Globus pallidus (tissue), 1 donor: ENCODE measurements at regions not wholly inside any gene's neighbourhood (a gene's known extent, or its start where the extent isn't known, plus 50 kb on each side); places are given as distances from the start of the nearest gene placed in this dataset.

Experiments used
- DNase-seq: peaks from one replicate; pipeline ENCODE4 v3.0.0-alpha.2; 2015; ENCODE audit warnings: low spot score

- DNase-seq: no peak
These were observed 109.2 kb upstream of the ADGRF1 start for GRCh38 chr6:47151232-47151898.

DNA sequence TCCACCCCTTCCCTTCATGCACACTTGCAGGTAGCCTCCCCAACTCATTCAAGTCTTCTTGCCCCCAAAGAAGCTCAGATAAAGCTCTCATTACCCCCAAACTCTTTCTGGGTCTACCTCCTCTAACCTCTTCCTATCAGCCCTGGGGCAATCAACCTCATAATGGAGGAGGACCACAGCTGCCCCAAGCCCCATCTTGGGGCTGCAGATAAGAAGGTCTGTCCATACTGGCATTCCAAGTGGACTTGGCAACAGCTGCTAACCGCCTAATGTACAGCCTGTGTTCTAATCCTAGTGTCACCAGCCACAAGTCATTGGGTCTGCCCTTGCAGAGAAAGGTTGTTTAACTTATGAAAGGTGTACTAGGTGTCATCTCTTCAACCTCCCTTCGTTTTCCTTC lies 107.4 kb upstream of the ADGRF1 start:
- DNase-seq: no peak

DNA sequence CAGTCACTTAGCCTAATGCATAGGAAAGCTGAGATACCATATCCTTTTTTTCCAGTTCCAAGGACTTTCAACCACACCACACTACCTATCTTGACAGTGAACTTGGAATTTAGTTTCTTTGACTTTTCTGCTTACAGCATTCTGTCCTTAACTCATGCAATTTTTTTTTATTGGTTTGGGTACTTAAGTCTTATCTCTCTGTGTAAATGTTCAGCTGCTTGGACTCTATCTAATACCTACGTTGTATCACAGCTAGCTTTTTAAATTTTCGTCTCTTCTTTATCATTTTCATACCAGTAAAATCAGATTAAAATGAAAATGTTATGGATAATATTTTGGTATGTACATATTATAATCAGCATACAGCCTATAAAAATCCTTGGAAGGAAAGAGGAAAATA lies 106.9 kb upstream of the ADGRF1 start:
- no peak for DNase-seq

DNA sequence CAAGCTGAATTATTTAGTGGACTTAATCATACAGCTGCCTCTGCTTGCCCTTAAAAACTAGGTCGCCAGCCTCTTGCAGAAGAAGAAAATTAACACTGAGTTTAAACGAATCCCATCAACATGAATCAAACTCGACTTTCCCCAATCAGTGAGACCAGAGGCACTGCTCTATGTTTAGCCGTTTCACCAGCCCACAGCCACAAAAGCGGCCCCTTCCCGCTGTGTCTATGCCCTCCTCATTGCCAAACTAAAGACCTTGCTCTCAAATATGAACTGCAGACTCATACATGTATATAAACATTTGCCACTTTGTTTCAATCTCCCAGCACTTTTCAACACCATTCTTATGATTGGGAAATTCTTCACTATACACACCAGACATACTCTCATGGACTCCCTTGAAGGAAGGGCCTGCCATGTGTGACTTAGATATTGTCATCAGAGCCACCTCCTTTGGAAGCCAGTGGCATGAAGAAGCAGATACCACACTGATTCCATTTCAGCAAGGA lies 105.8 kb upstream of the ADGRF1 start:
- DNase-seq: no peak

DNA sequence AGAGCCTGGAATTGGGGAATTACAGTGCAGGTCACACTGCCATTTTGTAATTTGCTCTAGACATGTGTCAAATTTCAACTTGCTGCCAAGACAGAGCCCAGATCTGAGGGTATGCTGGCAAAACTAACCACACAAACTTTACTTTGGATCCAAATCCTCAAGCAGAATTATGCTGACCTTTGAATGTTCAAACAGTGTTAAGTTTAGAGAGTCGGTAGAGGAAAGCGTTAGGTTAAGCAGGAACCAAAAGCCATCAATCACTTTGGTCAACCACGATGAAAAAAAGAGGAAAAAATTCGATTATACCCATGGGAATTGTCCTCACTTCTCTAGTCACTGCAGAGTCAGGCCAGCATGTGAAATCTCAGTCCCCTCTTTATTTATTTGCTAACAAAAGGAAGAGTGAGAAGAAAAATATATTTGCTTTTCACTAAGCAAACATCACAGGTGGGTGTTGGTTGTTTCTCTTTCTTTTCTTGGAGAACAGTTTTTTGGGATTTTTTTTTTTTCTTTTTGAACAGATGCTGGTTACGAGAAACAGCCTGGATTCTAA lies 105.1 kb upstream of the ADGRF1 start:
- no peak for DNase-seq

DNA sequence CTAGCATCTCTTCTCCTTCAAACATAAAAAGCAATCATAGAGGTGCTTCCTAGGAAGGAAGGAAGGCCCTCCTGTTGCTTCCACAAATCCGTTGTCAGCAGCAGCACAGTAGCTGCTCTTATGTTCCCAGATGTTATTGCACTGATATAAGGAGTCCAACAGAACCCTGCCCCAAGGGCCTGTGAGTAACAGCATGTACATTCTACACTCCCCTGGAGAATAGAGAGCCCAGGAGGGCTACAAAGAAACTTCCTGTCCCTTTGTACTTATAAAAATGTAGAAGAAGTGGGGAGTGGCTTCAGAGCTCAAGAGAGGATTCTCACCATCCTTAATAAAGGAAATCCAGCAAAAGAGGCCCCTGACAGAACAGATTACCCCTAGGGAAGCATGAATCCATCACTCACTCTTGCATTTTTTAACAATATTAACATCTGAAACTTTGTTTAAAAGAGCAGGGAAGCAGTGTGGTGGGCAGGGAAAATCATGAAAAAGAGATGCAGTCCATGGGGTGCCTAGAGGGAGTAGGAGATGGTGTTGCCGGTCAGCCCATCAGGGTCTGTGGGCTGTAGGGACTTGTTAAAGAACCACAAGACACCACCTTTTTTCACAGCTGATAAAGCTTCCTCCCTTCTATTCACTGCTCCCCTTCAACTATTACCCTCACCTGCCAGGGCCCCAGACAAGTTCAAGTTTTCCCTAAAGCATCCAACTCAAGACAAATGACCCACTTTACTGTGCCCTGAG lies 104.5 kb upstream of the ADGRF1 start:
- DNase-seq: no peak

DNA sequence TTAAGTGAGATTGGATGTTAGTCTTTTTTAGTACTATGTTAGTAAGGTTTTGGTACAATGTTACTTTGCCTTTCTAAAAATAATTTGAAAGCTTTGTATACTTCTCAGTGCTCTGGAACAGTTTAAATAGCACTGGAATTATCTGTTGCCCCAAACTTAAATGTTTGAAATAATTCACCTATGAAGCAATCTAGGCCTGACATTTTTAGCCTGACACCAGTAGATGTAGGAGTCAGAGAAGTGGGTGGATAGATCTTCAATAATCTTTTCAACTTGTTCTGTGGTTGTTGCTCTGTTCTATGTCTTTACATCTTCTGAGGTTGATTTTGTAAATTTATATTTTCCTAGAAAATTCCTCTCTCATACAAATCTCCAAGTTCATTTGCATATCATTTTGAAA lies 103.1 kb upstream of the ADGRF1 start:
- DNase-seq: no peak

- DNase-seq: no peak
These were observed 102.2 kb upstream of the ADGRF1 start for GRCh38 chr6:47144306-47144705.

GRCh38 chr6:47141963-47142362 lies 99.8 kb upstream of the ADGRF1 start:
- no peak for DNase-seq

GRCh38 chr6:47141171-47141570 lies 99.0 kb upstream of the ADGRF1 start:
- no peak for DNase-seq

DNA sequence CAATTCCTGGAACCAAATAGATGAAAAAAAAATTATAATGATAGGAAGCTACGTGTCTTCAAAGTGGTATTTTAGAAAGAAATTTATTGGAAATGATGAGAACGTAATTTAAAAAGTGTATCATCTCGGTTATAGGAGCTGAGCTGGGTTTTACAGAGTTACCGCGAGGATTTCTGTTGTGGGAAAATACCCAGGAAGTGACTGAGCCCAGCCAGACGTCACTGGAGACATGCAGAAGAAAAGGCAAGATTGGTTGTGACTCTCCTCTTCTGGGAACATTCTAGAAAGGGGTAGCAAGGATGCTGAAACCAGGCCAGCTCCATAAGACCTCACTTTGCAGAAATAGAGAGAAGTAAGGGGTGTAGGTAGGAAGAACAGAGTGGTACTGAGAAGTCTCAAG lies 95.9 kb upstream of the ADGRF1 start:
- DNase-seq: no peak

GRCh38 chr6:47137073-47137472 lies 94.9 kb upstream of the ADGRF1 start:
- no peak for DNase-seq

- no peak for DNase-seq
These were observed 93.6 kb upstream of the ADGRF1 start for GRCh38 chr6:47135772-47136171.

GRCh38 chr6:47134476-47135189 lies 92.5 kb upstream of the ADGRF1 start:
- no peak for DNase-seq

DNA sequence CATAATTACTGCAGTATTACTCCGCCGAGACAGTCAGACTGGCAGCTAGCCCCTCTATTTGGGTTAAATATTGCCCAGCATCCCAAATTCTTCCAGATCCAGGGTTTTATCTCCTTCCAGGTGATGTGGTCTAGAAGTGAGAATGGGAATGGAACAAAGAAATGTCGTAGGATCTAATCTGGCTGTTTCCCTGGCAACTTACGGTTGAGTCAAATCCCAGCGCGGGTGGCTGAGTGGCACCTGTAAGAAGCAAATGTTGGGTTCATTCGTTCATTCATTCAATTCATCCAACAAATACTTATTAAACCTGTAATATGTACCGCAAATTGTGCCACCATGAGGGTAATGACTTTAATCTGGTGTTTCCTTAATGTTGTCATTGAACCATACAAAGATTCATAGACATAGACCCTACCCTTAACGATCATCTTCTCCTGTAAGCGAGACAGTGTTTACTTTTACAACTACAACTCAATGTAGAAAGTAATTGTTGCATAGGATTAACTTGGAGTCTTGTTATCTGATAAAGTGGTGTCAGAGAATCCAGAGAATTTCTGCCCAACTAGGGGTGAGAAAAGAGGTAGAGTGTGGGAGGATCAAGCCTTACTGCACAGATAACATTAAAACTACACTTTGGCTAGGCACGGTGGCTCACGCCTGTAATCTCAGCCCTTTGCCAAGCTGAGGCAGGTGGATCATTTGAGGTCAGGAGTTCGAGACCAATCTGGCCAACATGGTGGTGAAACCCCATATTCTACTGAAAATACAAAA lies 91.3 kb upstream of the ADGRF1 start:
- no peak for DNase-seq

- no peak for DNase-seq
These were observed 90.6 kb upstream of the ADGRF1 start for GRCh38 chr6:47132724-47133123.

- DNase-seq: no peak
These were observed 89.6 kb upstream of the ADGRF1 start for GRCh38 chr6:47131773-47132172.

DNA sequence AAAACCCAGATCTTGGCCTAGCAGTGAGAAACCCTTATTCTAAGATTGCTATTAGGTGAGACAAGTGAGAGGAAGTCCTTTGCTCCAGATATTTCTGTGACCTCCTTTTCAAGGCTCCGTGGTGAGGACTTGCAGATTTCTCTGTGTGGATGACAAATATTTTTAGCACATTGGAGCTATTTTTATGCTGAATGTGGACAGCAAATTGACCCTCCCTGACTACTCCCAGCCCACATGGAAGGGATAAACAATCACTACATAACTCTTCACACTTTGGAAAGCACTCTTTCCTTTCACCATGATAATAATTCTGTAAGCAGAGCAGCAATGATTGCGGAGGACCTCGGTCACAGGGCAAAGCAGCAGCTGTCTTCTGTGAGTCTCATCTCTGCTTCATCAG lies 88.0 kb upstream of the ADGRF1 start:
- no peak for DNase-seq

GRCh38 chr6:47129129-47129528 lies 87.0 kb upstream of the ADGRF1 start:
- DNase-seq: no peak

DNA sequence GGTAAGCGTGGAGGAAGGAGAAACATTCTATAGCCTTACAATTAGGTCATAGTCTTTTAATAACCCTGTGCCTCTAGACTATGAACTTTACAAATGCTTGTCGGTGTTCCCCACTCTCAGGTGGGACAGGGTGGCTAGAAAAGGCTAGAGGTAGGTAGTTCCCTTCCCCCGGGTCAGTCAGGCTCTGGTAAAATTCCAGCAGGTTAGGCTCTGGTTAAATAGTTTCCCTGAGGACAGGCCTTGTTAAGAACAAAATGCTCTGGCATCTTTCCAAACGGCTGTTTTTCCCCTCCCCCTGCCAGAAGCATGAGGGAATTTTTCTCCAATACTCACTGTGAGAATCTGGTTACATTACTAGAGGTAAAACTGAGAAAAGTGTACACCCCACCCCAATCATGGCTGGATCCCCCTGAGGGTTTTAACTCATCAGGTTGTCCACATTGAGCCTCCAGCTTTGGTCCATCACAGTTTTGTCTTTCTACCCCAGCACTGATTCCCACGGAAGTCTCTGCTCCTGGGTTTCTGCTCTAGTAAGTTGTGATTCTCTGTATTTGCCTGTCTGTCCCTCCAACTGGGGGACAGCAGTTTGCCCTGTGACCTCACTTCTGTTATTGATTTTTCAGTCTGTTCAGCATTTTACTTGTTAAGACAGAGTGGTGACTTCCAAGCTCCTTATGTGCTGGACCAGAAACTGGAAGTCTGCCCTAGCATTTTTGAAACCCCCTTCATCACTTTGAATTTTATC lies 84.7 kb upstream of the ADGRF1 start:
- DNase-seq: no peak

DNA sequence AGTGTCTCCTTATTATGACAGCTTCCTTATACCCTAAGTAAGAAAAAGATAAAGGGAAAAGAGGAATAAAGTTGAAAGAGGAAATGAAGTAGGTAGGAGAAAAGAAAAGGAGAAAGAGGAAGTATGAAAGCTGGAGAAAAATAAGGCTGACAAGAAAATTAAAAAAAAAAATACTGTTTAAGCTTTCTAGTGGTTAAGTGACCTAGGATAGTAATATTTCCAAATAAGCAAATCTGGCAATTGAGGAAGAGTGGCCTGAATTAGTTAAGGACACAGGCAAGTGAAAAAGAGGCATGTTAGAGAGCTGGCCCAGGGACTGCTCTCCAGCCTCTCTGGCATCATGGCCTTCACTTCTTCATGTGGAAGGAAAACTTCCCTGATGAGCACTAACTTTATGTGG lies 76.5 kb upstream of the ADGRF1 start:
- no peak for DNase-seq
